IPS-11a (cell line): ENCODE measurements at regions not wholly inside any gene's neighbourhood (a gene's known extent, or its start where the extent isn't known, plus 50 kb on each side); places are given as distances from the start of the nearest gene placed in this dataset.
"Not testable (repeated sequence)": the region's sequence is repeated elsewhere in the genome, so short reads cannot be mapped to it uniquely, and the experiment has no call there.

ENCODE experiments used
- H3K4me3 ChIP-seq: one replicate; pipeline ENCODE4 v1.5.1; 2013; ENCODE audit warnings: low read depth, low read length, control low read depth

DNA sequence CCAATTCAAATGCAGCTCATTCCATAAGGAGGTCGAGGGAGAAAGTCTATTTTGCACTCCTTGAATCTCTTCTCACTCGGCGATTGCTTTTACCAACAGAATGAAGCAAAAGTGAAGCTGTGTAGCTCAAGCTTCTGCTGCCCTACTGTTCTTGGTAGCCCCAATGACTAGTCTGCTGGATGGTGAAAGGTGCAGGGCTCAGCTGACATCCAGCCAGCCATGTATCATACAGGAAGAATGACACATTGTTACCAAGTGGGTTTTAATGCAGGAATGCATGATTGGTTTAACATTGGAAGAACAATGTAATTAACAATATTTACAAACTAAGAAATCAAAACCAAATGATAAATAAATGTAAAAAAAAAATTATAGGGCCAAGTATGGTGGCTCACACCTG, 286.2 kb upstream of the HSFY2 start:
- no peak overlapping the region for H3K4me3 ChIP-seq

DNA sequence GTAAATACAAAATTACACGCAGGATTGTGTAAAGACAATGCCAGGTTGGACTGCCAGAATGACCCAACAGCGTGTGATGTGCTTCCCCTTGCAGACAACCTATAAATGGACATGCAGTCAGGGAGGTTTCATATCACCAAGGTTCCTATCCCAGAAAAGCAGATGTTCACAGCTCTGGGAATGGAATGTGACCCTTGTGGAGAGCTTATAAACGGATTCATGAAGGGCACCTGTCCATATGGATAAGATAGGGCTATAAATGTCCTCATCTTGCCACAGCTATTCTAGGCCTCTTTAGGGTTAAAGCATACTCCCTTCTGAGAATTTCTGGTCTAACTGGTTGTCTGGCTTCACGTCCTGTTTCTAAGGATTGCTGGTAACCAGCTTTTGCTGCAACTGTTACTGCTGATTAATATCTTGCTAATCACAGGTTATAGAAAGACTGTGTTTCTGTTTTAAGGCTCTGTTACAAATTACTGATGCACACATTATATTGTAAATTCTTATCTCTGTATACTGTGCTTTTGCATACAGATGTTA, 285.4 kb upstream of the HSFY2 start:
- no peak overlapping the region for H3K4me3 ChIP-seq

DNA sequence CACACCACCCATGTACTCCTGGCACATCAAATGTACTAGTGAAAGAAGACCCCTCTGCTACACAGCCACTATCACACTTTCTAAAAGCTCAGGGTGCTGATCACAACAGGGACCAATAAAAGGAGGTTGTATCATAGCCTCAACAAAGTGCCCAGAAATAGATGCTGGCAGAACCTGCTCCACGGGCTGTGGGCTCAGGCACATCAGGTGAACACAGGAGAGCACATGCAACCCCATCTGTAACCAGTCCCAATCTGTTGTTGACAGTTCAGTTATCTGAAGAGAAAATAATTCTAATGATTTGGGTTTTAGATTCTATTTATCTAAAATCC, 282.6 kb upstream of the HSFY2 start:
- H3K4me3 ChIP-seq: no peak overlapping the region

- no peak overlapping the region for H3K4me3 ChIP-seq
Observed at GRCh38 chrY:19055232-19056137, 281.9 kb upstream of the HSFY2 start.

DNA sequence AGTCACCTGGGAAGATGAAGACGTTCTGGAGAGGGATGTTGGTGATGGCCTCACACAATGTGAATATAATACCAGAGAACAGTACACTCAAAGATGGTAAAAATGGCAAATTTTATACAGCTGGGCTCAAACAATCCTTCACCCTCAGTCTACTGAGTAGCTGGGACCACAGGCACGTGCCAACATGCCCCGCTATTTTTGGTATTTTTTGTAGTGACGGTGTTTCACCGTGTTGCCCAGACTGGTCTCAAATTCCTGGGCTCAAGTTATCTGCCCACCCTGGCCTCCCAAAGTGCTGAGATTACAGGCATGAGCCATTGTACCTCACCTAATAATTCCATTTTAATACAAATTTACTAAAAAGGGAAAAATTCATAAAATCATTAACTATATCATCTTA, 280.3 kb upstream of the HSFY2 start:
- no peak overlapping the region for H3K4me3 ChIP-seq

- no peak overlapping the region for H3K4me3 ChIP-seq
Observed at GRCh38 chrY:19051021-19051420, 277.5 kb upstream of the HSFY2 start.

- no peak overlapping the region for H3K4me3 ChIP-seq
Observed at GRCh38 chrY:19042984-19043442, 269.5 kb upstream of the HSFY2 start.

DNA sequence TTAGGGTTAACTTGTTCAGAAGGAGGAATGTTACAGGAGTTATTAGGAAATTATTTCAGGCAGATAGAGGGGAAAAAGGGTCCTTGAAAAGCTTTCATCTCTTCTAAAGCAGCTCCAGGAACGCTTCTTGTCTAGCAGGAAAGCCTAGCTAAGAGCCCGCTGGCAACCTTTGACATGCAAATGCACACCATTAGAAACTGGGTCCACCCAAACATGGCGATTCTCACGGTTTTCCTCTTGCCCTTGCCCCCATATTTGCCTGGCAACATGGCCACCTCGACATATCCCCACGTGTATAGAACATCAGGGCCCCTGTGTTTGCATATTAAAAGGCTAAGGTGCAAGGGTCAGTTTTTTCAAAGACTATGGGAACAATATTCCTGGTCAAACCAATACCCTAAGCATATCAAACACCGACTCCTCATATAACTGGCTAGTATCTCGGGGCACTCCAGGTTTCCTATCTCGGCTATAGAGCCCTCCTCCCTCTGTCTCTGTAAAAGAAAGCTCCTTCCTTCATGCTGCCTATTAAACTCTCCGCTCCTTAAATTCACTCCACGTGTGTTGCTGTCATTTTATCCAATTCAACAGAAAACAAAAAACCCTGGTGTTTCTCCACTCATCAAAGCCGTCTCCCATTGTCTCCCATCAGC, 268.9 kb upstream of the HSFY2 start:
- no peak overlapping the region for H3K4me3 ChIP-seq

DNA sequence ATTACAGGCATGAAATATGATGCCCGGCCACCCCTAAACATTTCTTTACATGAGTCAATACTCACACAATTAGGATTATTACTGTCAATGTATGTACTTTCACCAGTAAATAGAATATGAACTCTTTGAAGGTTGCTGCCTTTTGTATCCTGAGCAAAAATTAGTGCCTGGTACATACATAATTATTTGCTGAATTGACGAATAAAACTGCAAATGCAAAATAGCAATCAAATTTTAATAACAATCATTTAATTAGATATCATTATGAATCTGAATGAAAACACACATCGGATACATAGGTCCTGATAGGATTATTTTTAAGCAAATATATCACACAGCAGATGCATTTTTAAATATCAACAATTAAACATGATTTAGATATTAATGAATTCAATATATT, 253.1 kb upstream of the HSFY2 start:
- H3K4me3 ChIP-seq: no peak overlapping the region

DNA sequence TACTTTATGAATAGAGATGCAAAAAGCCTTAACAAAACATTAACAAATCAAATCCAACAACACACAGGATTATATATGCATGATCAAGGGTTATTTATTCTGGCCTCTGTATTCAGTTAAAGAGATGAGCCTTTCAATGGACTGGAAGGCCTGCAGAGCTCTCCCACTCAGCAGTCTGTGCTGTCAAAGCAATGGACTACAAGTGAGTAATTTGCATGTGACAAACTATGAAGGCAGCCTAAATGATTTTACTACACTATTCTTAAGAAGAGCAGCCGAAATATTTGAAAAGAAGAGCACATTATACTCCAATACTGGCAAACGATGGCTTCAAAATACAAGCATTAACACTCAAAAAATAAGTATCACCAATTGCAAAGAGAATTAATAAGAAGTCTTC, 250.4 kb upstream of the HSFY2 start:
- no peak overlapping the region for H3K4me3 ChIP-seq

GRCh38 chrY:19020193-19020592, 246.7 kb upstream of the HSFY2 start:
- no peak overlapping the region for H3K4me3 ChIP-seq

DNA sequence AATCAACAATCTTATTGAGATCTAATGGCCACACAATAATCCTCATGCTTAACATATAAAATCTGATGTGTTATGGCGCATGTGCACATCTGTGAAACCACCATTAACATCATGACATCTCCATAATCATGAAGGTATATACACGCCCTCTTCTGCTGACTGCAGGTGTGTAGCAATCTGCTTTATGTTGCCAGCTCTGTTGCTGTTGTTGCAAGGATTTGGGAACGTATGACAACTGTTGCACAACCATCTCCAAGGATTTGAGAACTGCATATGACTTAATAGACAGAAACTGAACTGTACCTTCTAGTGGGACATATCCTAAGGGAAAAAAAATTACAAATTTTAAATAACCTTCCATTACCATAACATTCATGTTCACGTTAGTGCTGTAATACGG, 243.5 kb upstream of the HSFY2 start:
- no peak overlapping the region for H3K4me3 ChIP-seq

GRCh38 chrY:19015854-19016253, 242.3 kb upstream of the HSFY2 start:
- H3K4me3 ChIP-seq: no peak overlapping the region

- no peak overlapping the region for H3K4me3 ChIP-seq
Observed at GRCh38 chrY:19015213-19015612, 241.7 kb upstream of the HSFY2 start.

- no peak overlapping the region for H3K4me3 ChIP-seq
Observed at GRCh38 chrY:19012985-19013384, 239.4 kb upstream of the HSFY2 start.

DNA sequence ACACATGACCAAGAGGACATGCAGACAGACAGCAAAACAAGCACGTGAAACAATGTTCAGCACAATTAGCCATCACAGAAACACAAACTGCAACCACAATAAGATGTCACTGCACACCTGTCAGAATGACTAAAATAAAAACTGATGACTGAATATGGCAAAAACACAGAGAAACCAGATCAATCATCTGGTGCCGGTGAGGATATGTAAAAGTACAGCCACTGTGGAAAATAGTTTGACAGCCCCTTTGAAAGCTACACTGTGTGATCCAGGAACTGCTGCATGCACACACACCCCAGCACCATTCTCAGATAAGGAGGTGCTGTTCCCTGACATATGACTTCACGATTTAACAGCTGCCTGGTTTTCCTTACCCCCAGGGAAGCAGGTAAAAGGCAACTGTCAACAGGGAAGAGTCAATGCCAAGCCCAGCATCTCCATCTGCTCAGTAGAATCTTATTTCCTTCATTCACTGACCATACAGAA, 238.1 kb upstream of the HSFY2 start:
- H3K4me3 ChIP-seq: no peak overlapping the region

DNA sequence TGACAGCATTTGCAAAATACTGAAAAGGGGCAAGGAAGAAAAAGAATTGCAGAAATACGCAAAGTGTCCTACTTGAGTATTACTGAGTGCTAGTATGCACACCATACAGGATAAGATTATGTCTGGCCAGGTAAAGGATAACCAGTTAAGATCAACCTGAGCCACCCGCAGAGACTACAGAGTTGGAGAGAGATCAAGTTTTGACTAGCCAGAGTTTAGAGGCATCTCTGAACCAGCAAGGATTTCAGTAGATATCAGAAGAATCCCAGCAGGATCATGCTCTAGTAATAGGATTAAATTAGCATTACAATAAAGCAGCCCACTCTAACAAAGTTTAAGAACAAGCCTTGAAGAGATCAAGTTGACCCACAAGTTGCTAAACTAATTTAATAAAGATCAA, 232.7 kb upstream of the HSFY2 start:
- no peak overlapping the region for H3K4me3 ChIP-seq

- no peak overlapping the region for H3K4me3 ChIP-seq
Observed at GRCh38 chrY:19005579-19005978, 232.0 kb upstream of the HSFY2 start.

GRCh38 chrY:18997635-18998240, 224.2 kb upstream of the HSFY2 start:
- no peak overlapping the region for H3K4me3 ChIP-seq

- H3K4me3 ChIP-seq: no peak overlapping the region
Observed at GRCh38 chrY:18993480-18993879, 219.9 kb upstream of the HSFY2 start.

DNA sequence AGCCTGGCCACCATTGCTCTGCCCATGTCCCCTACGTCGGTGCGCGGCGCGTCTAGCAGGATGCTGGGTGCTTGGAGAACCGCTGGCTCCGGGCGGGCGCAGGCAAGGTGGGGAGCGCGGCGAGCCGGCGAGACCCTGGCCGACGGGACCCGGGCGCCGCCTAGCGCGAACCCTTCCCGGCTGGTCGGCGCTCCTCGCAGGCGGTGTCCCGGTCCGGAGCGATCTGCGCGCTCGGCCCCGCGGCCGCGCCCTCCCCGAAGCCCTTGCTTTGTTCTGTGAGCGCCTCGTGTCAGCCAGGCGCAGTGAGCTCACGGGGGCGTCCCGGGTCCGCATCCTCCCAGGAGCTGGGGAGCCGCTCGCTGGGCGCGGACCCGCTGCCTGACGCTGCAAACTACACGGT, 219.1 kb upstream of the HSFY2 start:
- not testable (repeated sequence) for H3K4me3 ChIP-seq

DNA sequence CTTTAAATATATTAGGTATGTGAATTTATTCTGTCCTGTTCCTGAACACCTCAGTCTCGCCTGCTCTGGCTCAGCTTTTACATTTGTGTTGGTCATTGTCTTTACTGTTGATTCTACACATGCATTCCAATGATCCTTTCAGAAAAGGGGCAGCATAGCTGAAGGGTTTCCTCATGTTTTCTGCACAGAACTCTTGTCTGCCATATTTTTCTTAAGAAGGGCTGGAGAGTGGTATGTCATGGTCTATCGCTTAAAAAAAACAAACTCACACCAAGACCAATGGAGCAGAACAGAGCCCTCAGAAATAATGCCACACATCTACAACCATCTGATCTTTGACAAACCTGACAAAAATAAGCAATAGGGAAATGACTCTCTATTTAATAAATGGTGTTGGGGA, 215.8 kb upstream of the HSFY2 start:
- no peak overlapping the region for H3K4me3 ChIP-seq
